ENCODE measurements at regions not wholly inside any gene's neighbourhood (a gene's known extent, or its start where the extent isn't known, plus 50 kb on each side); places are given as distances from the start of the nearest gene placed in this dataset.

DNA sequence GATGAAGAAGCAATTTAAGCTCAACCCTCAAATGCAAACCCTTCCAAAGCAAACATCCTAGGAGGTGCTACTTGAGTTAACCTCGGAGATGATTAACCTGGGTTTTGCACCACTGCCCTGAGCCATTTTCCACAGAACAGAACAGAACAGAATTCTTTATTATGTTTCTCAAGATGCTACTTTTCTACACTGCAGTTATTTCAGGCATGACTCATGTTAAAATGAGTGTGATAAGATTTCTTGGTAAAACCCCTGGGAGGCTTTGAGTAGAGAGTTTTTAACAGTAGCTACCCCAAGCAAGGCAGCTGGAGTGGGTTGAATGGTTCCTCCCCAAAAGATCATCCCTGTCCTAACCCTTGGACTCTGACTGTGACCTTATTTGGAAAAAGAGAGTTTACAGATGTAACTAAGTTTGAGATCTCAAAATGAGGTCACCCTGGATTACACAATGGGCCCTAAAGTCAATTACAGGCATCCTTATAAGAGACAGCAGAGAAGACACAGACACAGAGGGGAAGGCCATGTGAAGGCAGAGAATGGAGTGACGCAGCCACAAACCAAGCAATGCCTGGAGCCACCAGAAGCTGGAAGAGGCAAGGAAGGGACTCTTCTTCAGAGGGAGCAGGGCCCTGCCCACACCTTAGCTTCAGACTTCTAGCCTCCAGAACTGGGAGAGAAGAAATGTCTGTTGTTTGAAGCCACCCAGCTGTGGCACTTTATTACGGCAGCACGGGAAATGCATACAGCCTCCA lies 153.4 kb downstream of the ETS2 start:
- H3K4me3 ChIP-seq (ENCODE audit: low read length), result no peak overlapping the region
- TF ChIP-seq, protein P1, sequence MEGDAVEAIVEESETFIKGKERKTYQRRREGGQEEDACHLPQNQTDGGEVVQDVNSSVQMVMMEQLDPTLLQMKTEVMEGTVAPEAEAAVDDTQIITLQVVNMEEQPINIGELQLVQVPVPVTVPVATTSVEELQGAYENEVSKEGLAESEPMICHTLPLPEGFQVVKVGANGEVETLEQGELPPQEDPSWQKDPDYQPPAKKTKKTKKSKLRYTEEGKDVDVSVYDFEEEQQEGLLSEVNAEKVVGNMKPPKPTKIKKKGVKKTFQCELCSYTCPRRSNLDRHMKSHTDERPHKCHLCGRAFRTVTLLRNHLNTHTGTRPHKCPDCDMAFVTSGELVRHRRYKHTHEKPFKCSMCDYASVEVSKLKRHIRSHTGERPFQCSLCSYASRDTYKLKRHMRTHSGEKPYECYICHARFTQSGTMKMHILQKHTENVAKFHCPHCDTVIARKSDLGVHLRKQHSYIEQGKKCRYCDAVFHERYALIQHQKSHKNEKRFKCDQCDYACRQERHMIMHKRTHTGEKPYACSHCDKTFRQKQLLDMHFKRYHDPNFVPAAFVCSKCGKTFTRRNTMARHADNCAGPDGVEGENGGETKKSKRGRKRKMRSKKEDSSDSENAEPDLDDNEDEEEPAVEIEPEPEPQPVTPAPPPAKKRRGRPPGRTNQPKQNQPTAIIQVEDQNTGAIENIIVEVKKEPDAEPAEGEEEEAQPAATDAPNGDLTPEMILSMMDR (conservative IDR thresholded peaks at IDR 0.05; ENCODE audit: low read depth, low read length), result no peak
- DNase-seq (ENCODE audit: low read depth), result no peak

DNA sequence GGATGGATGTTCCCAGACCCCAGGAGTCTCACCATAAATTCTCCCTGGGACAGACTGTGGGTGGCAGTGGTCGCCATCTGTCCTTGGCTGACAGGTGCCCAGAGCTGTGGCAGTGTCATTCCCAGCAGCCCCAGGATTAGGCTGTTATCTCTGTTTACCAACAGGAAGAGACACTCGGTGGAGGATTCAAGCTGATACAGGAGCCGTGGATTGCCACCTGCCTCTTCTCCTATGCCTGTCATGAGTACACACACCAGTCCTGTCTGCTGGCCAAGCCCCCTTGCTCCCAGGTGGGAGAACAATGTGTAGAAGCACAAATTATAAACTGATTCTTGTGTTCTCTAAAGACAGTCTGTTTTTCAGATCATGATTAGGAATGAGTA lies 152.6 kb downstream of the ETS2 start:
- no peak overlapping the region for H3K4me3 ChIP-seq (ENCODE audit: low read length)
- TF ChIP-seq, protein P1 (conservative IDR thresholded peaks at IDR 0.05; ENCODE audit: low read depth, low read length), result no peak
- no peak for DNase-seq (ENCODE audit: low read depth)

DNA sequence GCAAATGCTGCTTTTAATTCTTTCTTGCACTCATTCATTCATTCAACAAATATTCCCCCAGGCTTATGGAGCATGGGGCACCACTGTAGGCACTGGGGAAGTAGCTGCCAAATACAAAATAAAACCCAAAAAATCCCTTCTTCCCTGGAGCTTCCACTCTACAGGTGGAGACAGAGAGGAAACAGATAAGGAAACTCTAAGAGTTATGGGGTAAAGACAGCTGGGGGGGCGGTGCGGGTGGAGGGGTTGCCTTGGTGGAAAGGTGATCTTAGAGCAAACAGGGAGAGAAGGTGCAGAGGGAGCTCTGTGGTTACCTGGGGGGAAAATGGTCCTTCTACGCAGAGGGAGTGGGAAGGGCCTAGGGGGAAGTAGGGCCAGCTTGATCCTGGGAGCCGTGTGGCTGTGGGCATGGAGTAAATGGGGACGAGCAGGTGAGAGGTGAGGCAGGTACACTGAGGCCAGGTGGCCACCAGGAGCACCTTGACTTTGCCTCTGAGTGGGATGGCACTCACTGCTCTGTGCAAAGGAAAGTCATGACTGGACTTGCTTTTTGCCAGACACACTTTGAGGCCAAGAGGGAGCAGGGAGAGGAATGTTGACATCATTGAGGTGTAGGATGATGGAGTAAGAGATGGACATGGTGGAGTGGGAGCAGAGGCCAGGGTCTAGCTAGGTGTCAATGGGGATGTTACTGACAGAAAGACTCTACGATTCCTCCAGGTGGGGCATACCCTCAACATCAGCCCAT lies 152.0 kb downstream of the ETS2 start:
- TF ChIP-seq, protein P1 (conservative IDR thresholded peaks at IDR 0.05; ENCODE audit: low read depth, low read length), result no peak
- H3K4me3 ChIP-seq (ENCODE audit: low read length), result no peak overlapping the region
- DNase-seq (ENCODE audit: low read depth), result no peak

DNA sequence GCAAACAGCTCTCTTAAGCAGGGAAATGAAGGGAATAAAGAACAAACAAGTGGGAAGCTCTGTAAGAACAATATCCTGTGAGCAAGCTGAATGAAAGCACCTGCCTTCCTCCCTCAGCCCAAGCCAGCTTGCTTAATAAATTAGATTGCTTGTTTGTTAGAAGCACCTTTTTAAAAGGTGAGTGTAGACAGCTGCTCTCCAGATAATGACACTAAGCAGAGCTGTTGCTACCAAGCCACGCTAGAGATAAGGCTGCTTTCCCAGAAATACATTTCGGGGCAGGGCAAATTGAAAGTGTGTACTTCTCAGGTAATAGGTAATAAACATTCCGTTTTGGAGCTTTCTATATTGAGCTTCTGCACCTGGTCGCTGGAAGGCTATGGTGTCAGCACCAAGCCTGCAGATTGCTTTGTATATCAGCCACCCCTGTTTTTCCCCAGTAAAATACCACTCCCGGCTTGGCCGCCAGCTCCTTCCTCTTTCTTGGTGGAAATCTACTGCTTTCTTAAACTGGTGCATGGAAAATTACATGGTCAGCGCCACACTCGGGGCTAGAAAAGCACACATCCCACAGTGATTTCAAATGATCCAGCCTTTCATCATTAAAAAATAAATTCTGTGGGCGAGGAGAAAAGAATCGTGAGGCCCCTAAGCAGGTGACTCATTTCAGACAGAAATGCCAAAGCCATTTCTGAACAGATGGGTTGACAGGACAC lies 151.3 kb downstream of the ETS2 start:
- peak; percentile 19 for DNase-seq (ENCODE audit: low read depth)
- TF ChIP-seq, protein P1 (conservative IDR thresholded peaks at IDR 0.05; ENCODE audit: low read depth, low read length), result no peak
- H3K4me3 ChIP-seq (ENCODE audit: low read length), result no peak overlapping the region

DNA sequence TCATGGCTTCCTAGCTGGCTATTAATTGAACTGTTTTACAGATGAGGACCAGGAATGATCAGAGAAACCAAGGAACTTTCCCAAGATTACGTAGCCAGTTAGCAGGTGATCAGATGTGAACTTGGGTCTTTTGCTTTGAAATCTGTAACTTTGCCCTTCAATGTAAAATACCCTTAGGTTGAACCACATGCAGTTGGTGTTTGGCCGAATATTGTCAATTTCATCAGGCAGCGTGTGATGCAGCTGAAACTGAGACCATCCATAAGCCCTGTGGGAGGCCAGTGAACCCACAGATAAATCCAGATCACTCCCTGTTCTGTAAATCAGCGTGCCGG lies 150.8 kb downstream of the ETS2 start:
- DNase-seq (ENCODE audit: low read depth), result no peak
- no peak overlapping the region for H3K4me3 ChIP-seq (ENCODE audit: low read length)
- TF ChIP-seq, protein P1 (conservative IDR thresholded peaks at IDR 0.05; ENCODE audit: low read depth, low read length), result no peak

DNA sequence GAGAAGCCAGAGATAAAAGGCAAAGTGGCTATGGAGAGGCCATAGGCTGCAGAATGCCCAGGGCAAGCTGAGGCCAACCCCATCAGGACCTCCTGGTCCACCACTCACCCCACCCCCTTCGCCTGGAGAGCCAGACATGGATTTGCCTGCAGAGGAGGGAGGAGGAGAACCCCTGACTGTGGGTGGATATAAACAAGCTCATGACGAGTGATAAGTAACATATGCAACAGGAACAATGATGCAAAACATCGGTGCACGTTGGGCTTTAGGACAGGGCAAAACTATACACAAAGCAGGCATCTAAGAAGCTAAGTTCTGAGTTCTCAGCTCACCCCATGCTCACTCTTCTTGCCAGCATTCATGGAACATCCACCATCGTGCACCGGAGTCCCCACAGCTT lies 150.3 kb downstream of the ETS2 start:
- TF ChIP-seq, protein P1 (conservative IDR thresholded peaks at IDR 0.05; ENCODE audit: low read depth, low read length), result no peak
- no peak overlapping the region for H3K4me3 ChIP-seq (ENCODE audit: low read length)
- no peak for DNase-seq (ENCODE audit: low read depth)

Data from retinal pigment epithelial cell (primary cell).